Right atrium auricular region (tissue), 2 donors: ENCODE measurements at regions not wholly inside any gene's neighbourhood (a gene's known extent, or its start where the extent isn't known, plus 50 kb on each side); places are given as distances from the start of the nearest gene placed in this dataset.

Experiments used
- DNase-seq: peaks from one replicate; pipeline ENCODE4 v3.0.0-alpha.2; 2019; ENCODE audit warnings: low spot score
- H3K27ac ChIP-seq, 2 donors: fragments of 200-600 bp; sonication (generic); 1 replicate in 1 of 2; 2 replicates in 1 of 2; pipeline ENCODE4 v1.5.1; 2016 to 2019
- H3K27me3 ChIP-seq, 2 donors: fragments of 200-600 bp; sonication (generic); one replicate each; pipeline versions ENCODE4 v1.5.1 to v1.6.0; 2017 to 2019
- H3K36me3 ChIP-seq: fragments of 200-600 bp; sonication (generic); one replicate; pipeline ENCODE4 v1.5.1; 2016
- H3K4me1 ChIP-seq, 2 donors: fragments of 200-600 bp; sonication (generic); one replicate each; pipeline versions ENCODE4 v1.5.1 to v1.6.0; 2017 to 2019
- H3K4me3 ChIP-seq, 2 donors: fragments of 200-600 bp; sonication (generic); 1 replicate in 1 of 2; 2 replicates in 1 of 2; pipeline ENCODE4 v1.5.1; 2017 to 2019; ENCODE audit warnings: mild to moderate bottlenecking in 1 of 2, moderate library complexity in 1 of 2
- H3K9me3 ChIP-seq, 2 donors: fragments of 200-600 bp; sonication (generic); one replicate each; pipeline ENCODE4 v1.5.1; 2019
- CTCF ChIP-seq, 2 donors: fragments of 200-600 bp; sonication (generic); IDR thresholded peaks; one replicate each; pipeline ENCODE4 v1.5.1; 2019; ENCODE audit warnings: antibody characterized with exemption in 2 of 2

- Histone ChIP-seq H3K27ac (no peak overlapping the region), H3K36me3 (no peaks in the 10 kb centered on the region), H3K27me3 (no peaks in the 10 kb centered on the region), H3K4me3 (no peak overlapping the region), H3K9me3 (no peaks in the 10 kb centered on the region), H3K4me1 (no peaks in the 10 kb centered on the region)
- TF ChIP-seq CTCF (IDR thresholded peaks at IDR 0.05): no peak
- no peak for DNase-seq
Observed at GRCh38 chr1:227374846-227375245, 56.6 kb upstream of the CDC42BPA start.

DNA sequence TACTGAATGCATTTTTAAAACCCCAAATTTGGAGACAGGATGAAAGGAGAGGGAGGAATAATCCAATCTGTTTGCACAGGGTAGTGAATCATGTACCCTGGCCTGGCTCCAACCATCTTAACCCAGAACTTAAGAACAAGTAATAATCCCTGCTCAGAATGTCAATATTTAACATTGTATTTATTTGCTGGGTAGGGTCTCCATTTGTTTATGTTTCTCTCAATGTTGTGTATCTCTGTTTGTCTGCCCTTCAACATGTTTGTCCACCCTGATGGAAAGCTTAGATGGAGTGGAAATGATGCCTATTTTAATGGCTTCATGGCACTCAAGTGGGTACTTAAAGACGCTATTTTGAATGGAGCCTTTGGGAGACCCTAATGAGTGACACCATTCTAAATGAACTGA is 54.4 kb upstream of the CDC42BPA start:
- no peak for TF ChIP-seq CTCF (IDR thresholded peaks at IDR 0.05)
- H3K4me1 ChIP-seq: no peaks in the 10 kb centered on the region

DNA sequence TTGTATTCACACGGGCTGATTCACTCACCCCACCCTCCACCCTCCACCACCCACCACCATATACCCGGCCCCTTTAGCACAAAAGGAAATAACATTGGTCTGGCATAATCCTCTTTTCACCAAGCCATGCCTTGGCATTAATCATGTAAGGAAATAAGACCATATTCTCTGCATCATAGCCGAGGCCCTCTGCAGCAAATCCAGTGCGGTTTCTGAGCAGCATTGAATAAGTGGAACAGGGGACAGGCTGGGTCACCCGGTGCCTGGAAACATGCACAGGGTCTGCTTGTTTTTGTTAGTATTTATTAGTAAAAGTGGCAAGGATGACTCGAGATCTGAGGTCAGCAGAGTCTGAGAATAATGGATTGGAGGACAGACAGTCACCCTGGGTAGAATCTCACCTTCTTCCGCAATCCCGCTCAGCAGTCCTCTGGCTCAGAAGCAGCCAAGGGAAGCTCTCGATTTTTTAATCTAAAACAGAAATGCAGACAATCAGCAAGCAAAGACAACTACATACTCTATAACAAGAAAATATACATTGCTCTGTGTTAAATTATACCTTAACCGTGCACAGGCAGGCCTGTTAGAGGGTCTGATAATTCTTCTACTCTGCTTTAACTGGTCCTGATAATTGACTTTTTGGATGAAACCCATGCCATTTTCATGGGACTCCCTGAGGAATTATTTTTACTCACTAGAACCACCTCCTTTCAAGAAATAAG is 52.4 kb upstream of the CDC42BPA start:
- no peak for TF ChIP-seq CTCF (IDR thresholded peaks at IDR 0.05)
- Histone ChIP-seq H3K27me3 (no peaks in the 10 kb centered on the region), H3K36me3 (no peaks in the 10 kb centered on the region), H3K4me3 (no peak overlapping the region), H3K27ac (no peak overlapping the region), H3K9me3 (no peaks in the 10 kb centered on the region), H3K4me1 (no peaks in the 10 kb centered on the region)
- DNase-seq: no peak

More for the DNA sequence above, 54.4 kb upstream of the CDC42BPA start:
- Histone ChIP-seq H3K9me3 (no peaks in the 10 kb centered on the region), H3K36me3 (no peaks in the 10 kb centered on the region), H3K27me3 (no peaks in the 10 kb centered on the region), H3K27ac (no peak overlapping the region), H3K4me3 (no peak overlapping the region)
- DNase-seq: no peak

DNA sequence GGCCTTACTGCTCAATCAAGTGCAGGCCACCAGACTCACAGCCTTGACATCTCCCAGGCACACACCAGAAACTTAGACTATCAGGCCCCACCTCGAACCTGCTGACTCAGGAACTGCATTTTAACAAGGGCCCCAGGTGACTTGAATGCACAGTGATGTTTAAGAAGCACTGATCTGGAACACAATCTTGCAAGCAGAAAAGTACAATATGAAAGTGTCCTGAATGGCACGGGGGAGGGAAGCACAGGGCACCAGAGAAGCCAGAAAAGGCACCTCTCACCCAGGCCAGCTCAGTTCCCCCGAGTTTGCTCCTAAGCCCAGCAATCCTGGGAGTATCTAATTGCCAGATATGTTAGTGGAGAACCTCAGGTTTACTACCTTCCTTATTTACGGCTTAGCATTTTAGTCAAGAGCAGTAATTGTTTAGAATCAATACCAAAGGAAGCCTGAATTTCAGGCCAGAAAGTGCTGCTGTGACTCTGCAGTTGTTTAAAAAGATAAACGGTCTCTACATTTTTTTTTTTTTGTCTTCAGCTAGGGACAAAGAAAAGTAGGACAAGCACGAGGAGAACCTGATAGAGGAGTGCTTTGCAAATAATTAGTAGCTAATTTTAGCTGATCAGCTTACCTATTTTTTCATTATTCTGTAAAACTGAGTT is 50.9 kb upstream of the CDC42BPA start:
- H3K27me3 ChIP-seq: no peaks in the 10 kb centered on the region
- H3K9me3 ChIP-seq: no peaks in the 10 kb centered on the region
- H3K4me1 ChIP-seq: no peaks in the 10 kb centered on the region
- no peak overlapping the region for H3K27ac ChIP-seq
- H3K36me3 ChIP-seq: no peaks in the 10 kb centered on the region
- no peak for DNase-seq
- TF ChIP-seq CTCF (IDR thresholded peaks at IDR 0.05): no peak
- no peak overlapping the region for H3K4me3 ChIP-seq
